Retinal pigment epithelial cell (primary cell): ENCODE measurements at regions not wholly inside any gene's neighbourhood (a gene's known extent, or its start where the extent isn't known, plus 50 kb on each side); places are given as distances from the start of the nearest gene placed in this dataset.

ENCODE experiments used
- DNase-seq: peaks from one replicate; pipeline ENCODE4 v3.0.0-alpha.2; 2010; ENCODE audit warnings: low read depth
- H3K4me3 ChIP-seq: 2 replicates; pipeline ENCODE4 v1.5.1; 2011; ENCODE audit warnings: mild to moderate bottlenecking, low read length, control low read depth, moderate library complexity
- TF ChIP-seq, protein P1 (sequence below): conservative IDR thresholded peaks from 2 replicates; pipeline ENCODE4 v1.5.1; 2011; ENCODE audit warnings: low read depth, low read length, control low read depth, inconsistent platforms

DNA sequence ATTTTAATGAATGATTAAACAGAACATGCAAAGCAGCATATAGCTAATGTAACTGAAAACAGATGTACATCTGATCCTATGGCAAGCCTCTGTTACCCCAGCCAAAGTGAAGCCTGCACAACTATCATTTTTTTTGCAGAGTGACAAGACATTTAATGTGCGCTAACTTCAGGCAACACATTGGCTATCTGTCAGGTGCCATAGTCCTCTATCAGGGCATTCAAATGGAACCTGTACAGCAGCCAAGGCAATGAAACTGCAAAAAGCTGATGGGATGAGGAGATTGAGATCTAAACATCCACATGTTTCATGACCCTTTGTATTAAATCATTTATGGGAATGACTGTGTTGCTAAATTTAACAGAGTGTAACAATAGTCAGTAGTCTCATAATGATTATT is 1088.5 kb upstream of the TMEM132C start:
- TF ChIP-seq, protein P1, sequence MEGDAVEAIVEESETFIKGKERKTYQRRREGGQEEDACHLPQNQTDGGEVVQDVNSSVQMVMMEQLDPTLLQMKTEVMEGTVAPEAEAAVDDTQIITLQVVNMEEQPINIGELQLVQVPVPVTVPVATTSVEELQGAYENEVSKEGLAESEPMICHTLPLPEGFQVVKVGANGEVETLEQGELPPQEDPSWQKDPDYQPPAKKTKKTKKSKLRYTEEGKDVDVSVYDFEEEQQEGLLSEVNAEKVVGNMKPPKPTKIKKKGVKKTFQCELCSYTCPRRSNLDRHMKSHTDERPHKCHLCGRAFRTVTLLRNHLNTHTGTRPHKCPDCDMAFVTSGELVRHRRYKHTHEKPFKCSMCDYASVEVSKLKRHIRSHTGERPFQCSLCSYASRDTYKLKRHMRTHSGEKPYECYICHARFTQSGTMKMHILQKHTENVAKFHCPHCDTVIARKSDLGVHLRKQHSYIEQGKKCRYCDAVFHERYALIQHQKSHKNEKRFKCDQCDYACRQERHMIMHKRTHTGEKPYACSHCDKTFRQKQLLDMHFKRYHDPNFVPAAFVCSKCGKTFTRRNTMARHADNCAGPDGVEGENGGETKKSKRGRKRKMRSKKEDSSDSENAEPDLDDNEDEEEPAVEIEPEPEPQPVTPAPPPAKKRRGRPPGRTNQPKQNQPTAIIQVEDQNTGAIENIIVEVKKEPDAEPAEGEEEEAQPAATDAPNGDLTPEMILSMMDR, result no peak
- no peak overlapping the region for H3K4me3 ChIP-seq
- DNase-seq, result no peak

DNA sequence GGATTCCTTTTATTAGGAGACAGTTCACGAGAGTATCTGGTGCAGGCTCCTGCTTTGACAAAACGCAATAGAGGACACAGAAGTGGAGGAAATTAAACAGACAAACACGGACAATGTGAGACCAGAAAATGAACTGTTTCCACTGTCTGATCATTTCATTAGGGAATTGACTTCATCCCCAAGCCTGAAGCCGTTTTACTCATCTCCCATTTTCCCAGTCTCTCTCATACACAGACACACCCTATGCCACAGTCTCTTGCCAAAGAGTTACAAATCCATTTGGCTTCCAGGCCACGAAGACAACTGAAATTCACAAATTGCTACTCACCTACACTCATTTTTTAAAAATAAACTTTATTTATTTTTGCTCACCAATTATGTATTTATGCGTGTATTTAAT is 1087.8 kb upstream of the TMEM132C start:
- DNase-seq, result no peak
- H3K4me3 ChIP-seq, result no peak overlapping the region
- TF ChIP-seq, protein P1, result no peak

DNA sequence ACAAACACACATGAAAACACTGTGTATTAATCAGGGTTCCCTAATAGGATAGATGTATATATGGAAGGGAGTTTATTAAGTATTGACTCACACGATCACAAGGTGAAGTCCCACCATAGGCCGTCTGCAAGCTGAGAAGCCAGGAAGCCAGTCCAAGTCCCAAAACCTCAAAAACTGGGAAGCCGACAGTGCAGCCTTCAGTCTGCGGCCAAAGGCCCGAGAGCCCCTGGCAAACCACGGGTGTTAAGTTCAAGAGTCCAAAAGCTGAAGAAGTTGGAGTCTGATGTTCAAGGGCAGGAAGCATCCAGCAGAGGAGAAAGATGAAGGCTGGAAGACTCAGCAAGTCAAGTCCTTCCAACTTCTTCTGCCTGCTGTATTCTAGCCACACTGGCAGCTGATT is 1085.0 kb upstream of the TMEM132C start:
- DNase-seq, result no peak
- TF ChIP-seq, protein P1, result no peak
- no peak overlapping the region for H3K4me3 ChIP-seq

DNA sequence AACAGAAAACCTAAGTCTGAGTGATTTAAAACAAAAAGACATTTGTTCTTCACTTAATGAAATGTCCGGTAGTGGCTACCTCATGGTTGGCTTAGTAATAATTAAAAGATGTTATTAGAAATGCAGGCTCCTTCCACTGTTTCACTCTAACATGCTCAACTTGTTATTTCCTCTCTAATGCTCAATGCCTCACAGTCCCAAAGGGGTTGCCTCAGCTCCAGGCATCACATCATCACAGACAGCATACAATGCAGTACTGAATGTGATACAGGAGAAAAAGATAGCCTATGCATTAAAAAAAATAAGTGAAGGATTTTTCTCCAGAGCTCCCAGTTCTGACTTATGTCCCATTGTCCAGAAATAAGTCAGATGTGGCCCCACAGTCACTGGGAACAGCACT is 1077.0 kb upstream of the TMEM132C start:
- no peak for DNase-seq
- TF ChIP-seq, protein P1, result no peak
- no peak overlapping the region for H3K4me3 ChIP-seq

DNA sequence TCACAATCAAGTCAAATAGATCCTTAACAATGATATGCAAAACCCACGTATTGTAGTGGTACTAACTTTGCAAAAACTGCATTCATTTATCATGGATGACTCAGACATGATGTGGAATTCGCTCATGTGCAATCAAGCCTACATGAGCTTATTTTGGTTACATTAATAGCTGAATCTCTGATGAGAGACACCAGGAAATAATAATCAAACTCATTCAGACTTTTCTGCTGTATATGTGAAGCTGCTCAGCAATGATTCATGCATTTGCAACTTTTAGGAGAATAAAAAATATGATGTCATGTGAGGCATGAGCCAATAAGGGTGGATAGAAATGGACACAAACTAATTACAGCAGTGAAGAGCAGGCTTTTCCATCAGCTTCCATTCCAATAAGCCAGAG is 1075.8 kb upstream of the TMEM132C start:
- H3K4me3 ChIP-seq, result no peak overlapping the region
- DNase-seq, result no peak
- TF ChIP-seq, protein P1, result no peak

DNA sequence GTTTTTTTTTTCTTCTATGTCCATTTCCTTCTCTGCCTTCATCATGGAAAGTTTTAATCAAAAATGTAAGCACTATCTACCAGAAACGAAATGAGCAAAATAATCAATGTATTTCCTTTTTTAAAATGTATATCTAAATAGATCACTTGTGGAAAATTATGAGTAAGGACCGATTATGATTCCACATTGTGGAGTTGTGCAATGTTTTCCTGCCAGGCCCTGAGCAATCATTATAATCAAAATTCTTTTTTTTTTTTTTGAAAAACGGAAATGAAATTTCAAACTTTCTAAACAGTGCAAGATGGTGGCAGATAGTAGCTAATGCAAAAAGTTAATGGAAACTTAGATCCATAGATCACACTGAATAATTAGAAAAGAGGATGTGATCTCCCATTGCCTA is 1074.6 kb upstream of the TMEM132C start:
- H3K4me3 ChIP-seq, result no peak overlapping the region
- TF ChIP-seq, protein P1, result no peak
- no peak for DNase-seq

DNA sequence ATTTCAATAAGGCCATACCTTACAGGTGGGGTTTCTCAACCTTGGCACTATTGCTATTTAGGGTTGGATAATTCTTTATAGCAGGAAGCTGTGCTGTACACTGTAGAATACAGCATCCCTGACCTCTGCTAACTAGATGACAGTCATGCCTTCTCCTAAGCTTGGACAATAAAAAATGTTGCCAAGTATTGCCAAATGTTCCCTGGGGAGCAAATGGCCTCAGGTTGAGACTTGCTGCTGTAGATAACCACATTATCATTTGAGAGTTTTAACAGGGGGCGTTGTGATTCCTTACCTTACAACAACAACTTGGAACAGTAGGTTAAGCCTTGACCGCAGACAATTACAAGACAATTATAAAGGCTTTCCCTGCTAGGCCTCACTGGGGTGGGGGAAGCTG is 1073.6 kb upstream of the TMEM132C start:
- DNase-seq, result no peak
- H3K4me3 ChIP-seq, result no peak overlapping the region
- TF ChIP-seq, protein P1, result no peak
